VCaP (cell line): ENCODE measurements at regions not wholly inside any gene's neighbourhood (a gene's known extent, or its start where the extent isn't known, plus 50 kb on each side); places are given as distances from the start of the nearest gene placed in this dataset.

Source experiments
- H3K27ac ChIP-seq: fragments of 450-650 bp; 2 replicates; pipeline ENCODE4 v1.5.1; 2017
- TF ChIP-seq, protein P1 (sequence below): fragments of 450-650 bp; conservative IDR thresholded peaks from 2 replicates; pipeline ENCODE4 v1.5.1; 2017; ENCODE audit warnings: mild to moderate bottlenecking, moderate library complexity

DNA sequence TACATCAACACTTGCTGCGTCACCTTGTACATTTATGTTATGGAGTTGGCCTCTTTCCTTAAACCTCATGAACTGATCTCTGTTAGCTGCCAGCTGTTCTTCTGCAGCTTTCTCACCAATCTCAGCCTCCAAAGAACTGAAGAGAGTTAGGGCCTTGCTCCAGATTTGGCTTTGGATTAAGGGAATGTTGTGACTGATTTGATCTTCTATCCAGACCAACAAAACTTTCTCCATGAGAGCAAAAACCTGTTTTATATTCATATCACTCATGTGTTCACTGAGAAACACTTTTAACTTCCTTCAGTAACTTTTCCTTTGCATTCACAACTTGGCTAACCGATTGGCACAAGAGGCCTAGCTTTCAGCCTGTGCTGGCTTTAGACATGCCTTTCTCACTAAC, 1156.0 kb upstream of the CADM2 start:
- TF ChIP-seq, protein P1, sequence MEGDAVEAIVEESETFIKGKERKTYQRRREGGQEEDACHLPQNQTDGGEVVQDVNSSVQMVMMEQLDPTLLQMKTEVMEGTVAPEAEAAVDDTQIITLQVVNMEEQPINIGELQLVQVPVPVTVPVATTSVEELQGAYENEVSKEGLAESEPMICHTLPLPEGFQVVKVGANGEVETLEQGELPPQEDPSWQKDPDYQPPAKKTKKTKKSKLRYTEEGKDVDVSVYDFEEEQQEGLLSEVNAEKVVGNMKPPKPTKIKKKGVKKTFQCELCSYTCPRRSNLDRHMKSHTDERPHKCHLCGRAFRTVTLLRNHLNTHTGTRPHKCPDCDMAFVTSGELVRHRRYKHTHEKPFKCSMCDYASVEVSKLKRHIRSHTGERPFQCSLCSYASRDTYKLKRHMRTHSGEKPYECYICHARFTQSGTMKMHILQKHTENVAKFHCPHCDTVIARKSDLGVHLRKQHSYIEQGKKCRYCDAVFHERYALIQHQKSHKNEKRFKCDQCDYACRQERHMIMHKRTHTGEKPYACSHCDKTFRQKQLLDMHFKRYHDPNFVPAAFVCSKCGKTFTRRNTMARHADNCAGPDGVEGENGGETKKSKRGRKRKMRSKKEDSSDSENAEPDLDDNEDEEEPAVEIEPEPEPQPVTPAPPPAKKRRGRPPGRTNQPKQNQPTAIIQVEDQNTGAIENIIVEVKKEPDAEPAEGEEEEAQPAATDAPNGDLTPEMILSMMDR = no peak
- H3K27ac ChIP-seq = no peak overlapping the region

DNA sequence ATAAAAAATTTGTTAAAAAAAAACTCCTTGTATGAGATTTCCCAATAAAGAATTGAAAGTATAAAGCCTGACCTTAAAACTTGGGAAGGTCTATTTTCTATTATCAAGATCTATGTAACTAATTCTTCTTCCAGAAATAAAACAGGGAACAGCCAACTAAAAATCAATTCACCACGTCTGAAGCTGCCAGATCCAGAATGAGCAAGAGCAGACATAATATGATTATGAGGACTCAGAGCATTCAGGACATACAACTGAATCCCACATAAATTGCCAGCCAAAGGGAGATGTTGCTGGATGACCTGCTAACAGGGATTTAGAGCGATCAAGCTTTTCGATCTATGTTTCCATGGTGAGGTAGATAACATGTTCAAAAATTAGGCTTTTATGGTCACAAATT, 1151.3 kb upstream of the CADM2 start:
- no peak overlapping the region for H3K27ac ChIP-seq
- TF ChIP-seq, protein P1 = no peak

DNA sequence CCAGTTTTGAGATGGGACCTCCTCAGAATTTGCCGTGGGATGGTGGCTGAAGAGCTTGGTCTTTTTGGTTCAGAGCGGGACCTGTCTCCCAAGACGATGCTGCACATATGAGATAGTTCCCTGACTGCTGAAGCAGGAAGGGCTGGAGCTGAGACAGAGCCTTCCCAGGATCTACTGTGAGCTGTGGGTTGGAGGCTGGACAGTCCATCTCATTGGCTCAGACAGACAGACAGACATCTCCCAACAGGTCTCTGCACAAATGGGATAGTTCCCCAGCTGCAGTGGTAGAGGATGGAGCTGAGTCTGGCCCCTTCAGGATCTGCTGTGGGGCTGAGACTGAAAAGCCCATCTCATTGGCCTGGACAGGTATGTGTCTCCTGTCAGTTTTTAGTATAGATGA, 1145.6 kb upstream of the CADM2 start:
- H3K27ac ChIP-seq = no peak overlapping the region
- TF ChIP-seq, protein P1 = no peak

DNA sequence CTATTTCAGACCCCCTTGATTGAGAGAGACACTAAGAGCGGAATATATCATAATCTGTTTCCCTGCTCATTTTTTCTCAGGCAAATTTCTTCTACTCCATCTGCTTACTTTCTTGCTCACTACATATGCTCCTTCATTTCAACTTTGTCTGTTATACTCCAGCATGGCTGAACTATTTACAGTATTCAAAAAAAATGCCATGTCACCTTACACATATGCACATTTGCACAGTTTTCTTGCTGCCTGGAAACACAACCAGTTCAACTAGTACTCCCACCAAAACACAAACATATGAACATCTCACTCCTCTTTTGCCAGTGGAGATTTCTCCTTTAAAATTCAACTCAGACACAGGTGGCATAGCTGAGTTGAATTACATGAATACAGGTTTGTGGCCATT, 1142.1 kb upstream of the CADM2 start:
- H3K27ac ChIP-seq = no peak overlapping the region
- TF ChIP-seq, protein P1 = no peak

DNA sequence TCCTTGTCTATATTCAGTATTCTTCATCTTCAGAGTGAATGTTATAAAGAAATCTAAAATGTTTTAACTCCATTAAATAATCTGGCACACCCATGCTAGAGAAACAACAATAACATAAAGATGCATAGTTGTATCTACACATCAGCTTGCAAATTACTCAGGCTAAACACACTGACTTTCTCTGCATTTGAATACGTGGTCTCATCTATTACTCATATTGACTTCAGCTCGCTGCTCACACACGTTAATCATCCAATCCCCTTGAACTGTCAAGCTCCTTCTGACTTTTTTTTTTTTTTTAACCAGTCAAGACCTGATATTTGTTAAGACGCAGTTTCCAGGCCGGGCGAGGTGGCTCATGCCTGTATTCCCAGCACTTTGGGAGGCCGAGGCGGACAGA, 1137.3 kb upstream of the CADM2 start:
- H3K27ac ChIP-seq = no peak overlapping the region
- TF ChIP-seq, protein P1 = no peak

DNA sequence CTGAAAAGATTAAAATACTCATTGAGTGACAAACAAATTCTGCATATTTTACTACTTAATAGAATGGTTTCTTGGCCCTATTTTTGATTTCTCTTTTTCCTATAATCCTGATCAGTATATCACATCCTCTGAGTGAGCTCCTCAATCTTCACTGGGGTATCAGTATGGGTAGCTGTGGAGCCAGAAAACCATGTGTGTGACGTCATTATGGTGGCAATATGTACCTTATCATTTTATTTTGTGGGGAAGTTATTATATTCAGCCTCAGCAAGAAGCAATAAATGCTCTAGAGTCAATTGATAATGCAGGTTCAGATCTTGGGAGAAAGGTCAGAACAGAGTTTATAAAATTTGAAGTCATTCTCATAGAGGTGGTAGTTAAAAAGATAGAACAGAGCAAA, 1135.7 kb upstream of the CADM2 start:
- TF ChIP-seq, protein P1 = no peak
- no peak overlapping the region for H3K27ac ChIP-seq

DNA sequence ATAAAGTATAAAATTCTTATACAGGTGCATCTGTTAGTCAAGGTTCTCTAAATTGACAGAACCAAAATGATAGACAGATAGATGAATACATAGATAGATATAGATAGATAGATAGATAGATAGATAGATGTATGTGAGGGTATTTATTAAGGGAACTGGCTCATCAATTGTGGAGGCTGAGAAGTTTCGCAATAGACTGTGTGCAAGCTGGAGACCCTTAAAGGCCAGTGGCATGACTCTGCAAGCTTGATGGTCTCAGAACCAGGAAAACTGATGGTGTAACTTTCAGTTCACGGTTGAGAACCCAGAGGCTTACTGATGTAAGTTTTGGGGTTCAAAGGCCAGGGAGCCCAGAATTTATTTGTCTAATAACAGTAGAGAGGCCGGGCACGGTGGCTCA, 1123.7 kb upstream of the CADM2 start:
- TF ChIP-seq, protein P1 = no peak
- no peak overlapping the region for H3K27ac ChIP-seq

GRCh38 chr3:83842511-83842910, 1116.3 kb upstream of the CADM2 start:
- H3K27ac ChIP-seq = no peak overlapping the region
- TF ChIP-seq, protein P1 = no peak
